HG03460 (cell line): ENCODE measurements at regions not wholly inside any gene's neighbourhood (a gene's known extent, or its start where the extent isn't known, plus 50 kb on each side); places are given as distances from the start of the nearest gene placed in this dataset.

Source experiments
- ATAC-seq: cut with Tn5 transposase; IDR thresholded peaks from one replicate; pipeline ENCODE4 v1.9.1; 2021; ENCODE audit not compliant: unreplicated experiment

- ATAC-seq, result no peak
These were observed 639.0 kb downstream of the BCOR start for GRCh38 chrX:39458779-39459178.

- ATAC-seq, result no peak
These were observed 638.6 kb downstream of the BCOR start for GRCh38 chrX:39459204-39459603.

GRCh38 chrX:39459952-39460351 lies 637.8 kb downstream of the BCOR start:
- no peak for ATAC-seq

GRCh38 chrX:39460499-39460898 lies 637.3 kb downstream of the BCOR start:
- no peak for ATAC-seq

- ATAC-seq, result no peak
These were observed 634.9 kb downstream of the BCOR start for GRCh38 chrX:39462835-39463234.

- ATAC-seq, result no peak
These were observed 633.5 kb downstream of the BCOR start for GRCh38 chrX:39464253-39464652.

- no peak for ATAC-seq
These were observed 632.3 kb downstream of the BCOR start for GRCh38 chrX:39465467-39465866.

- no peak for ATAC-seq
These were observed 631.9 kb downstream of the BCOR start for GRCh38 chrX:39465906-39466305.

GRCh38 chrX:39469126-39469525 lies 628.6 kb downstream of the BCOR start:
- ATAC-seq, result no peak

- no peak for ATAC-seq
These were observed 627.0 kb downstream of the BCOR start for GRCh38 chrX:39470588-39471407.

- no peak for ATAC-seq
These were observed 625.6 kb downstream of the BCOR start for GRCh38 chrX:39472161-39472560.

GRCh38 chrX:39473812-39474211 lies 623.9 kb downstream of the BCOR start:
- ATAC-seq, result no peak

- no peak for ATAC-seq
These were observed 622.4 kb downstream of the BCOR start for GRCh38 chrX:39475372-39475771.

GRCh38 chrX:39476604-39477021 lies 621.1 kb downstream of the BCOR start:
- no peak for ATAC-seq

GRCh38 chrX:39477031-39477761 lies 620.6 kb downstream of the BCOR start:
- no peak for ATAC-seq

GRCh38 chrX:39477762-39478120 lies 620.0 kb downstream of the BCOR start:
- ATAC-seq, result no peak

- no peak for ATAC-seq
These were observed 617.9 kb downstream of the BCOR start for GRCh38 chrX:39479856-39480255.

- ATAC-seq, result no peak
These were observed 616.8 kb downstream of the BCOR start for GRCh38 chrX:39480963-39481362.

- no peak for ATAC-seq
These were observed 616.1 kb downstream of the BCOR start for GRCh38 chrX:39481621-39482020.

GRCh38 chrX:39484159-39485068 lies 613.3 kb downstream of the BCOR start:
- ATAC-seq, result no peak

GRCh38 chrX:39487166-39487968 lies 610.4 kb downstream of the BCOR start:
- no peak for ATAC-seq
